Left cardiac atrium (tissue), 4 donors: ENCODE measurements at regions not wholly inside any gene's neighbourhood (a gene's known extent, or its start where the extent isn't known, plus 50 kb on each side); places are given as distances from the start of the nearest gene placed in this dataset.
A peak's percentile ranks its signal among the peaks of the same experiment; 100 is the strongest.
"Not testable (repeated sequence)": the region's sequence is repeated elsewhere in the genome, so short reads cannot be mapped to it uniquely, and the experiment has no call there.

ENCODE experiments used
- ATAC-seq, 2 donors: fragments of 200-7000 bp; cut with Tn5 transposase; one replicate each; pipeline ENCODE4 v1.9.1; 2020; ENCODE audit warnings: mild to moderate bottlenecking in 2 of 2, moderate library complexity in 2 of 2
- DNase-seq: peaks from one replicate; pipeline ENCODE4 v3.0.0-alpha.2; 2020
- intact Hi-C, 2 donors: fragments of 100-400 bp; cut with DNase I; formaldehyde crosslinking; loops; one replicate each; pipeline versions ENCODE4 v1.14.1 to v1.15.1; 2022 to 2023
- donor health status: DM: no; HTN: yes; CAD: no.
- donor health status: DM: no; HTN: yes; CAD: no; lungs with severe emphysema.
- donor health status: DM: yes; HTN: yes; CAD: no.
- donor health status: Dilated cardiomyopathy.

DNA sequence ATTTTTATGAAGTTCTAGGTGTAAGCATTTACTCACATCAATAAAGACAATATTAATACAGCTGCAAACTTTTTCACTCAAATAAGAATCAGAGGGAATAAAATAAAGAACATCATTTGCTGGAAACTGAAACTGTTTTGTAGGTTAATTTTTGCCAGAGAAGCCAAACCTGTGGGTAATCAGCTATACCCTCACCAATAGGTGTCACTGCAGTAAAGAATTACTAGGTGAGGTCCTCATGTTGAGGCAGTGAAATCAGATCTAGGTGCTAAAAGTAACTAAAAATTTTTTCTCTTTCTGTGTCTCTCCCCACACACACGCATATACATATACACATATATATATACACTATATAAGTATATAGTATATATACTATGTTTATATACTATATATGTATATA, 1016.3 kb upstream of the SEMA6A start:
- DNase-seq, result no peak
- intact Hi-C loops, result loop anchor here in 1 of 2 donors (10.0 kb wide), 1 partner anchor 1204 kb away; no protein-coding TSS in a partner anchor
- no peak for ATAC-seq

DNA sequence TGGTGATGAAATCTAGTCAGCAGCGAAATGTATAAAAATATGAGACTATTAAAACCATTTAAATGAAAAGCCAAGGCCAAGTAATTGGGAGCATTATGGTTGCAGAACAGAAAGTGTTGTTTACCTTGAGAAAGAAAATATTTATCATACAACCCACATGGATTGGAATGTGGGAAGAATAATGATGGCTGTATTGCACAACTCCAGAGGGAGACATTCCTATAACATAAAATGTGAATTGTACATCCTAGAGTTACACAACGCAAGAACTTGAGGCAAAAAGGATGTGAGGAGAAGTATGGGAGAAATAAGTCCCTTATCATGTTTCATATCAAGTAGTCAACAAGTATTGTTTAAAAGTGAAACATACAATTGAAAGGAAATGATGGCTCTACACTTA, 1014.0 kb upstream of the SEMA6A start:
- intact Hi-C loops, result no loop called here
- no peak for DNase-seq
- ATAC-seq, result no peak

DNA sequence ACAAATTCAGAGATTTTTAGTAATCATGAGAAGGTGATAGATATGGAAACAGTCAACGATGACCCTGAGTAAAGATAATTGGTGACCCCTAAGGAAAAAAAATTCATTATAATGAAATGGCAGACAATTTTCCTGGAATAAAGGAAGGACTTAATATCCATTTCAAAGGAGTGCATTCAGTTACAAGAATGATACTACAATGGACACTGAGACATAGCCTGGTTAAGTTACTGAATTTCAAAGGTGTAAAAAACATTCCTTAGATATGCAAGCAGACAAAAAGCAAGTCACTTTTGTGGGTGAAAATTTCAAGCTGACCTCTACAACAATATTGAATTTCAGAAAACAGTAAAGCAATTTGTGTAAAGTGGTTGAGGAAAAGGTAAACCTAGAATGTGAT, 1012.5 kb upstream of the SEMA6A start:
- ATAC-seq (no peak), DNase-seq (no peak)
- intact Hi-C loops, result no loop called here

DNA sequence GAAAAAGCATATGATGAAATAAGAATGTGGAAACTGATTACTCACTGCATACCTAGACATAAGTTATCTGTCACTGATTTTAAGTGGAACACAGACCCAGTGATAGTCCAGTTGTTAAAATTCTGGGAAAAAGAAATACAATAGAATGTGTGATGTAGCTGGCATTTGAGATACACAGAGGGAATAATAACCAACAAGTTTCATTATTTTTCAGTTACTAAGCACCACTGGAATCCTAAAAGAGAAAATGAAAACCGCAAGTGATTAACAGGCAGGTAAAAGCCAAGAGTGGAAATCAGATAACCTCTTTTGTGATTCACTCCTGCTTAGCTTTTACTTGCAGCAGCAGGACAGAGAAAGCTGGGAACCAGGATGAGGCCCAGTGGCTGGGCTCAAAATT, 994.0 kb upstream of the SEMA6A start:
- ATAC-seq, result no peak
- no peak for DNase-seq
- intact Hi-C loops, result no loop called here

DNA sequence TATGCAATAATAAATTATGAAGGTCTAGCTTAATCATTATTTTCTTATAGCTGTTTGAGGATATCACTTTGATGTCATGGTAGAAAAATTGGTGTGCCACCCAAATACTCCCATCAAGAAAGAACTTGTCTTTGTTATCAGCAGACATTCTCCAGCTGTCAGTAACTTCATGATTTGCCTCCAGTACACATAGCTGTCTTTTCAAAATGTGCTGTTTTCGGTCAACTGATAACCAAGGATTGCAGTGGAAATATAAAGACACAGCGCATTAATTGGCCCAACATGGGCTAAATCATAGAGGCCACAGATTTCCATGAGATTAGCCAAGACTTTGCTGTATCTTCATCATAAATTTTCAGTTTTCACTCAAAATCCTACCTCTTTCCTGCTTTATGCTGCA, 993.5 kb upstream of the SEMA6A start:
- ATAC-seq (peak in 1 of 2 donors; percentile 26), DNase-seq (no peak)
- intact Hi-C loops, result no loop called here

DNA sequence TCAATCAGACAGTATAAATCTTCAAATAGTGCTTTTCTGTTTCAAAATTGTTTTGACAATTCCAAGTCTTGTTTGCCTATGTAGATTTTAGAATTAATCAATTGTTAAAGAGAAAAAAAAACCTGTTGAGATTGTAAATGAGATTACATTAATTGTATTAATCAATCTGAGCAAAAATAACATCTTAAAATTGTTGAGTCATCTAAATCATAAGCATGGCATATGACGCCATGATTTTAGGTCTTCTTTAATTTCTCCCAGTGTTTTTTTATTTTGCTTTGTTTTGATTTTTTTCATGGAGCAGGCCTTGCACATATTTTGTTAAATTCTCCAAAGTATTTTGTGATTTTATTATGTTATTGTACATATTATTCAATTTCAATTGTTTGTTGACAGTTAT, 988.0 kb upstream of the SEMA6A start:
- ATAC-seq (no peak), DNase-seq (no peak)
- intact Hi-C loops, result no loop called here

DNA sequence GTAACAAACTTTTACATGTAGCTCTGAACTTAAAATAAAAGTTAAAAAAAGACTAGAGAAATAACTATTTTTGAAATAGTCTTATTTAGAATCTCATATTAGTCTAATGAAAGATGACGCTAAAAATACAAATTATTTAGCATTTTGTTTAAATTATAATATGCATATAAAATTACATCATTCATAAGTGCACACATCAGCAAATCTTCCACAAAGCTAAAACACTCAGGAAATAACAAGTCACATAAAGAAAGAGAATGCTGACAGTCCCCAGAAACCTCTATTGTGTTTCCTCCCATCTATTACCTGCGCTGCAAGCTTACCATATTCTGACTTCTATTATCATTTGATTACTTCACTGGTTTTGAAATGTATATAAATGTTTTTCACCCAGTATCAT, 986.9 kb upstream of the SEMA6A start:
- ATAC-seq (no peak), DNase-seq (no peak)
- intact Hi-C loops, result no loop called here

DNA sequence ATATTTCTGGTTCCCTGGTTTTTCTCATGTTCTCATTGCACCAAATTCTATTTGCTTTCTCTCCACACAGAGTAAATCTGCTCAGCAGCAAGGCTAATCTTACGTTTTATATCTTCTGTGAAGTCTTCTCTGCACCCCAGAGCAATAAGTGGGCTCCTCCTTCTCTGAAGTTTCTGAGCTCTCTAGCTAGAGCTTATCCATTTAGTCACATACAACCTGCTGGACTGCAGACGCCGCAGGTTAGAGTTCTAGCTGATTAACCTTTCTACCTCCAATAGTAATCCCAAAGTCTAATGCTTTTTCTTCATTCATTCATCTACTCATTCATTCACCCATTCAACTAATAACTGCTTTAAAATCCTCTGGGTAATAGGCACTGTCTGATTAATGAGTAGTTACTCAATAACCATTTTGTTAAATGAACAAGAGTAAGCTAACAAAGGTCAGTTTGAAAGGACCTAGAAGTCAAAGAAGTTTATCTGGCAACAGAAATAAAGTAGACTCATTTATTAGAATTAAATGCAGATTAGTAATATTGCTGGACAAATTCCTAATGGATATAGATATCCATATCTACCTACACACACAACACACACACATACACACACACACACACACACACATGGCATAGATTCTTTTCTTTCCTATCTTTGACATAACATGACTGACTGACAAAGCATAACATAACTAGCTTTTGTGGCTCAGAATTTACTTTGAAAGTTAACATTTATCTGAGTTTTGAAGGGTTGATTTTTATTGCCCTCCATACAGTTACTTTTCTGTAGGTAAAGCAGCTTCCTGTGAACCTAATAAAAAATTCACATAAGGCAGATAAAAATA, 984.6 kb upstream of the SEMA6A start:
- DNase-seq, result no peak
- intact Hi-C loops, result no loop called here
- no peak for ATAC-seq

DNA sequence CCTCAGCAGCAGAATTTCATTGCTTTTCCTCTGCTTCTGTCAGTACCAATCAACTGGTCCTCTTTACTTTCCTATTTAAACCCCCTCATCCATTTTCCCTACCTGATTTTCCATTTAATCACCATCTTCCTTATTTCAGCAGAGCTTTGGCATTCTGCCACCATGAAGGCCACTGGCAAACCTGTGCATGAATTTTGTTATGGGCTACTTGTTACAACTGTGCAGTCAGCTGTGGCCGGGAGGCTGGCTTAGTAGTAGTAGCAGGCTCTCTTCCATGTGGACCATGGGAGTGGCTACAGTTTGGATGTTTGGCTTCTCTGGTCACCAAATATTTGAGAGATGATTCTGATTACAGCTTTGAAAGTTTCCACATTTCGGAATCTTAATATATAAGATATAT, 976.6 kb upstream of the SEMA6A start:
- intact Hi-C loops, result no loop called here
- DNase-seq, result no peak
- no peak for ATAC-seq

DNA sequence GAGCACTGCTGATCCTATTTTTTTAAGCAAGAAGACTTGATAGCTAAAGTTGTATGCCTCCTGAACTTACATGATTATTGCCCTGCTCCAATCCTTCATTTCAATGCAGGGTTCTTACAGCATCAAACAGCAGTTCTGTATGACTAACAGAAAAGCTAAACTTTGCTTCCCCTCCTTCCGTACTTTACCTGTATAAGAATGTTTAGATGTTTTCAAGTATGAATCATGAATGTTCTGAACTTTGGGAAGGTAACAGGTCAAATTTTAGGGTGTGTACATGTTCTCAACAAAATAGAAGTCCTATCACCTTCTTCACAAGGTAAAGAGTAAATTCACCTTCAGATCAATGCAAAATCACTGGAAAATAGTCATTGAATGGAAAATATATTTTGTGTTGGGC, 972.6 kb upstream of the SEMA6A start:
- ATAC-seq (no peak), DNase-seq (no peak)
- intact Hi-C loops, result no loop called here

DNA sequence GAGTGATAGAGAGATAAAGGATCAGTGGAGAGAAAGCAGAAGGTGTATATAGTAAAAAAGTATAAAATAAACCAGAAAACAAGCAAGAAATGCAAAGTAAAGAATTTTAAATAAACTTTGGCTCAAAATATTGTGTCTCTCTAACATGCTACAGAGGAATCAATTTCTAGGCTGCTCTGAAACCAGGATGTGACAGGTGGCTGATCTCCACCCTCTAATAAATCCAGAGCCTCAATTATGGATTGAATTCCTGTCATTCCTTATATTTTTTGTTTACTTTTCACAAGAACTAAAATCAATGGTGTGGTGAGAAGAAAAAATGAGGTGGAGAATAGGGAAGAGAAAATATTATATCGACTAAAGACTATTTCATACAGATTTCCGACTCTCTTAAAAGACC, 965.1 kb upstream of the SEMA6A start:
- ATAC-seq (no peak), DNase-seq (no peak)
- intact Hi-C loops, result no loop called here

DNA sequence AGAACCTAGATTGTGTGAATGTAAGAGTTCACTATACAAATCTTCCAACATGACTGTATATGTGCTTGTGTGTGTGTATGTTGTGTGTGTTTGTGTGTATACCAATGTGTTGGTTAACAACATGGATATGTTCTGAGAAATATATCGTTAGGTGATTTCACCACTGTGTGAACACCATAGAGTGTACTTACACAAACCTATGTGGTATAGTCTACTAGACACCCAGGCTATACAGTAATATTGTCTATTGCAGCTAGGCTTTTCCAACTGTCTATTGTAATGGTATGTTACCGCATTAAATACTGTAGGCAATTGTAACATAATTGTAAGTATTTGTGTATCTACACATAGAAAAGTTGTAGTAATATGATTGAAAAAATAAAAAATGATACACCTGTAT, 959.2 kb upstream of the SEMA6A start:
- intact Hi-C loops, result no loop called here
- no peak for DNase-seq
- ATAC-seq, result no peak

DNA sequence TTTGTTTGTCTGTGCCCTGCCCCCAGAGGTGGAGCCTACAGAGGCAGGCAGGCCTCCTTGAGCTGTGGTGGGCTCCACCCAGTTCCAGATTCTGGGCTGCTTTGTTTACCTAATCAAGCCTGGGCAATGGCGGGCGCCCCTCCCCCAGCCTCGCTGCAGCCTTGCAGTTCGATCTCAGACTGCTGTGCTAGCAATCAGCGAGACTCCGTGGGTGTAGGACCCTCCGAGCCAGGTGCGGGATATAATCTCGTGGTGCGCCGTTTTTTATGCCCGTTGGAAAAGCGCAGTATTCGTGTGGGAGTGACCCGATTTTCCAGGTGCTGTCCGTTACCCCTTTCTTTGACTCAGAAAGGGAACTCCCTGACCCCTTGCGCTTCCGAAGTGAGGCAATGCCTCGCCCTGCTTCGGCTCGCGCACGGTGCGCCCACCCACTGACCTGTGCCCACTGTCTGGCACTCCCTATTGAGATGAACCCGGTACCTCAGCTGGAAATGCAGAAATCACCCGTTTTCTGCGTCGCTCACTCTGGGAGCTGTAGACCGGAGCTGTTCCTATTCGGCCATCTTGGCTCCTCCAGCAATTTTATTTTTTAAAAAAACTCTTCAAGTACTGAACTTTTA, 958.5 kb upstream of the SEMA6A start:
- ATAC-seq, DNase-seq, intact Hi-C loops: not testable (repeated sequence)

DNA sequence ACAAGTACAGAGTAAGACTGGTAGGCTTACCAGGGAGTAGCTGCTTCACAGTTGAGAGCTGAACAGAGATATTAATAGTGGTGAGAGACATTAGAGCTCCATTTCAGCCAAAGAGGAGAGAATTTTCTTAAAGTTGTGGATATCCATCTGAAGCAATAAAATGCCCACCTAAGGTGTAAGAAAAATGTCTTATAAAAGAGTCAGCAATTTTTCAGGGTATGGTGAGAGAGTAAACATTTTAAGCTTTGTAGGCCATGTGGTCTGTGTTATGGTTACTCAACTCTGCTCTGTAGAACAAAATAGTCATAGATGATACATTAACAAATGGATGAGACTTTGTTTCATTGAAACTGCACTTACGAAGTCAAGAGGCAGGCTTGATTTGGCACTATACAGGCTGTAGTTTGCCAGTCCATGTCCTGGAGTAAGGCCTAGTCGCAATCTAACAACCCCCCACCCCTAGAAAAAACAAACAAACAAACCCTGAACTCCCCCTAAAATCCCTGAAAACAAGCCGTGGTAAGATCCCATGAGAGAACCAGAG, 945.4 kb upstream of the SEMA6A start:
- DNase-seq, result no peak
- intact Hi-C loops, result no loop called here
- no peak for ATAC-seq

DNA sequence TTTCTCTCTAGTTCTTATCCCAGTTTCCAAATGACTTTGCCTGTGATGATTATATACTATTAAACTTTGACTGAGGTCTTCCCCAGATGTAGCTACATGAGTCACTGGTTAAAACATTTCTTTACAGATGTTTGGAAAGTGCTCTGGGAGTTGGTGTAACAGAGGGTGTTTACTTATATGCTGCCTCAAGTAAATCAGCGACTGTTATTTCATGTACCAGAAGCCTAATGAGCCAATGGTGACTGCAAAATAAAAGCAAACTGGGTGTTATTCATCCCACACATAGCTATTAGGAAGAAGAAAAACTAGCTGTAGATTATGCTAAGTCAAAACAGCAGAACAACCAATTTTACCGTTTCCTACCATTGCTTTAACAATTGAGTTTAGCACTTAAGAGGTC, 929.7 kb upstream of the SEMA6A start:
- DNase-seq, result no peak
- intact Hi-C loops, result no loop called here
- ATAC-seq, result no peak

DNA sequence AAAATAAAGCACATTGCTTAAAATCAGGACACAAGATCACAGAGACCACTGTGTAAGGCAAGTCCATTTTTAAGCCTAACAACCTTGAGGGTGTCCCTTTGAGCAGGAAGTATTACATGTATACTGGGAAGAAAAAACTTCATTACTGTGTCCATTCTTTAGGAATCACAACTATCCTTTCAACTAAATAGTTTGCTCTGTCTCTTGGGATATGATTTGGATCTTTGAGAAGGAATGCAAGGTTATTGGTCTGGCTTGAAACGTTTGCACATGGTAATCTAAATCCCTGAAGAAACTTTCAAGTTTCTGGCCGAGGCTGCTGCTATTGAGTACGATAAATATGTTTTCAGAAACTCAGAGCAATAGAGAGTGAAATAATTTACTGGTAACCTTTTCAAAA, 923.0 kb upstream of the SEMA6A start:
- no peak for DNase-seq
- intact Hi-C loops, result no loop called here
- ATAC-seq, result no peak

DNA sequence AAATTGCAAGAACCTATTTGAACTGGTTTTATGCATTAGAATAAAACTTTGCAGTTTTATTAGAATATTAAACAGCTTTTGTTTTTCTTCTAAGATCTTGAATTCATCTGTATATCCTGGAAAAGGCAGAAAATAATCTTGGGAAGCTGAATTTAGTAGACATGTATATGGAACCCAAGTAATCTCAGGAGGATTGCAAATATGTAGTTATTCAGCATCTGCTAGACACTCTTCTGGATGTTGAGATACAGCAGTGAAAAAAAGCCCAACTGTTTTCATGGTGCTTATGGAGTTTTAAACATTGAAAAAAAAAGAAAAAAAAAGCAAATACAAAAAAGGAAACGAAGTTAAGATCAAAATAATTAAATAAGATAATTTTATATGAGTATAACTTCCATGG, 922.2 kb upstream of the SEMA6A start:
- intact Hi-C loops, result no loop called here
- ATAC-seq (no peak), DNase-seq (no peak)

DNA sequence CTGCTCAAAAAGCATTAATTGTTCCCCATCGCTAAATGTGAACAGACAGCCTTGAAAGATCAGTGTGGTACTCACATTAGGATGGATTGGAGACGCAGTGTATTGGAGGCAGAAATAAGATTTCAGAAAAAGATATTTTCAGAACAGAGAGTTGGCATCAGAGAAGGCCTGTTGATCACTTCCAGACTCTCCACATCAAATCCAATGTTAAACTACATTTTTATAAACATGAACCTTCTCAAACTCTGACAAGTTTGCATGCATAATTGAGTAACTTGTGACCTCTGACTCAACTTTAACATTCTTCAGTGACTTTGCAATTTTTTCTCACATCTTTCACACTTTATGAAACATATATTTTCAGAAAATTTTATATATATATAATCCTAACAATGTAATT, 919.6 kb upstream of the SEMA6A start:
- ATAC-seq (no peak), DNase-seq (no peak)
- intact Hi-C loops, result no loop called here

DNA sequence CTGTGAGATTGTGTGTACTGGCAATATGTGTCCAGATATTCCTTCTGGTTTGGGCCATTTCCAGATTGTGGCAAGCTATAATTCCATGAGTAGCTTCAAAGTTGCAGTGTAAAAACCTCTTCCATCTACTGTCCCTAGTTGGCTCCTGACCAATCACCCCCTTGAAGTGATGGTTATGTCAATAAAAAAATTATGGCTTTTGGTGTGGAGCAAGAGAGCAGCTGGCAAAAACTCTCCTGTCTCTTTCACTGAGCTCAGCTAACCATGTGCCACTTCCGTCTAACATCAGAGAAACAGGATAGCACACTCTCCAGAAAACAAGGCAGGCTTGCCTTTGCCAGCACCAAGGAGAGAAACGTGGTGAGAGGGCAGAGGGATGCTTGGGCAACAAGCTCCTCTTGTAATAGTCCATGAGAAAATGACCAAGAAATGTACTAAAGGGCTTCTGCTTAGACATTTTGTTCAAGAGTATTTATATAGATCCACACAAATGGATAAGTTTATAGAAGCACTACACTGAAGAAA, 914.4 kb upstream of the SEMA6A start:
- intact Hi-C loops, result no loop called here
- DNase-seq (no peak), ATAC-seq (no peak)

DNA sequence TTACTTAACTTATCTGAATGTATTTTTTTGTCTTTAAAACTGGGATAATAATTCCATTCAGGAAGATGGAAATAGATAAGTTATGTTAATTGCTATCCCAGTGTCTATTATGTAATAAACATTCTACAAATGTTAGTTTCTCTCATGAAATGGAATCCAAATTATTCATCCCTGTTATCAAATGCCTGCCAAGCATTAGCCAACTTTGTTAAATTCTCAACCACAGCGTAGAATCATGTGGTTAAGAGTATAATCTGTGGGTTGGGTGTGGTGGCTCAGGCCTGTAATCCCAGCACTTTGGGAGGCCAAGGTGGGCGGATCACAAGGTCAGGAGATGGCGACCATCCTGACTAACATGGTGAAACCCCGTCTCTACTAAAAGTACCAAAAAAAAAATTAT, 912.9 kb upstream of the SEMA6A start:
- no peak for ATAC-seq
- intact Hi-C loops, result no loop called here
- DNase-seq, result no peak
